GM19438 (cell line): ENCODE measurements at regions not wholly inside any gene's neighbourhood (a gene's known extent, or its start where the extent isn't known, plus 50 kb on each side); places are given as distances from the start of the nearest gene placed in this dataset.
"Not testable (repeated sequence)": the region's sequence is repeated elsewhere in the genome, so short reads cannot be mapped to it uniquely, and the experiment has no call there.

ENCODE experiments used
- ATAC-seq: cut with Tn5 transposase; IDR thresholded peaks from one replicate; pipeline ENCODE4 v1.9.1; 2021; ENCODE audit warnings: low read depth; ENCODE audit not compliant: unreplicated experiment

DNA sequence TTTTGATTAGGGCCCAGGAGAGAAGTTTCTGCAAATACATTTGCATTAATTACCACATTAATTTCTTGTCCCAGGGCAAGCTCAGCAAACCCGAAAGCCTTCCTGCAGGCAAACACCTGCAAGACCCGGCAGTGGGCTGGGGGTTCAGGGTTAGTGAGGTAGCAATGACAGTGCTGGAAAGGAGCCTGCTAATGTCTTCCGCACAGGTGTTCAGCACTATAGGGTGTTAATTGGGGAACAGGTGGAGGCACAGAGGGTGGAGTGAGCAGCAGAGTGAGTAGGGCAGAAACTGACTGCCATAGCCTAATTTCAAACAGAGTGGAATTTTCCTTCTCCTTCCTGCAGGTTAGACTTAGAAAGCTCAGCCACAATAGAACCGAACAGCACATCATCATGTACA lies 50.9 kb upstream of the UBASH3B start:
- no peak for ATAC-seq

- no peak for ATAC-seq
Observed at GRCh38 chr11:122601141-122602125, 54.1 kb upstream of the UBASH3B start.

GRCh38 chr11:122600290-122600689 lies 55.2 kb upstream of the UBASH3B start:
- no peak for ATAC-seq

DNA sequence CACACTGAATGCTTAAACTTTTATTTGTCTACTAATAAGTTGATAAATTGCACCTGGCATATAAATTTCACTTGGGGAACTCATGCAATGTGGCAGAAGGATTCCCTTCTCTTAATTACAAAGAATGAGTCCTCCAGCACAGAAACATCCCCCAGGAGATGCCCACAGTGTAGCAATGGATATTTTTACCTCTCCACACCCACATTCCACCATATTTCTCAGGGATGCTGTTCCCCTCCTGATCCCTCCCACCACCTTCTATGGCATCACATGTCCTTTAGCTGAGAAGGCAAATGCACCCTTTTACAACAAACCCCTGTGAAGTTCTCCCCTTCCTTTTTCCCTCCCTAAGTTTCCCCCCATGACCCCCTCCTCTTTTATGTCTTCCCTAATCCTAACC lies 56.1 kb upstream of the UBASH3B start:
- no peak for ATAC-seq

- no peak for ATAC-seq
Observed at GRCh38 chr11:122598971-122599370, 56.6 kb upstream of the UBASH3B start.

- no peak for ATAC-seq
Observed at GRCh38 chr11:122597511-122597910, 58.0 kb upstream of the UBASH3B start.

DNA sequence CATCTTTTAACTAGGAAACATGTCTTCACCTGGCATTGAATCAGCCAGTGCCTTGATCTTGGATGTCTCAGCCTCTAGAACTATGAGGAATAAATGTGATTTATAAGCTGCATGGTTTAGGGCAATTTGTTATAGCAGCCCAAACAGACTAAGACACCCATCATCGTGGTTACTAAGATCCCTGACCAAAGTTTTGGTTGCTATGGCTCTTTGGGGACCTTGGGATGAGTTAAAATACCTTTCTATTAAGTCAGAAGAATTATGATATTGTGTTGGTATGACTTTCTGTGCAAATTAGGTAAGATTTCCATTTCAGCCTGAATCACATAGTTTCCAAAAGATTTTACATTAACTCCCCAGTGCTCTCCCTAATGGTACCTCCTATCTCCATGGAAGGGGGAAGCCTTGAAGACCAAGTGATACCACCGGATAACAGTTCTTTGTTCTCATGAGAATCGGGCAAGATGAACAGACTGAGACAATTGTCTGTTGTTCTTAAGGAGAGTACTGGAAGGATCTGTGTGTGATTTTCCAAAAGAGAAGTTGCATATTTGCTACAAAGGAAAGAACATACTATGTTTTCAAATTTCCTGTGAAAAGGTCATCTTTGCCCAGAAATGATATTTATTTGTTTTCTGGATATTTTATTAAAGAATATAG lies 60.4 kb upstream of the UBASH3B start:
- no peak for ATAC-seq

DNA sequence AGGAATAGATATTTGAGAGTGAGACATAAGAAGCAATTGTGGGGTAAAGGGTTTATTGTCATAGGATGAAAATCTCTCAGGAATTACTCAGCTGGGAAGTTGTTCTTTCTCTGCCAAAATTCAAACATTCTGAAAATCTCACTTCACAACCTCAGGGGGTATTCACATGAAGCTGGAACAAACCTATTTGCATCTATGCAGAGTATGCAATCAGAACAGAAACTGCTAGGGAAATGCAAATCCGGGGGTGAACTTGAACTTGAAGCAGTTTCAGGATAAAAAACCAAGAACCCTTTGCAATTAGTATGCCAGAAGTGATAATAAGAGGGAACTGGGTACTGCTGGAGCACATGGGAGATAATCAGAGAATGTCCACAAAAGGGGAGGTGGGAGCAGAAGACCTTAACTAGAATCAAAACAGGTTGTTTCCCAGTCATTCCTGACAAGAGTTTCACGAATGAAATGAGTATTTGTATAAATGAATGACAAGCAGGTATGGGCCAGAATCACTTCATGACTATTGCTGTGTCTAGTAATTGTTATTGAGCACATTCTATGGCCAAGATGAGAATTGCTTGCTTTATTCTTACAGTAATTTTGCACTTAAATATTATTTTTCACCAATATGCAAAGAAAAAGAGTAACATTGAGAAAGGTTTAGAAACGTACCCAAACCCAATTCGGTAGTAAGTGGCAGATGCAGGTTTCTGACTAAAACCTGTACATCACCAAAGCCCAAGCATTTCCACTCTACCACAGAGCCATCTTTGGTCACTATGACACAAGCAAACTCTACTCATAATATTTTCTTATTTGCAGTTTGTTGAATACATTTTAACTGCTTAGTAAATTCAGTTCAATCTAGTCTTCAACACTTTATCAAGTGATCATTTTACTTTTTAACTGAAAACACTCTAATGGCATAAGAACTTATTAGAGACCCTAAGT lies 61.8 kb upstream of the UBASH3B start:
- no peak for ATAC-seq

GRCh38 chr11:122592641-122593040 lies 62.9 kb upstream of the UBASH3B start:
- no peak for ATAC-seq

DNA sequence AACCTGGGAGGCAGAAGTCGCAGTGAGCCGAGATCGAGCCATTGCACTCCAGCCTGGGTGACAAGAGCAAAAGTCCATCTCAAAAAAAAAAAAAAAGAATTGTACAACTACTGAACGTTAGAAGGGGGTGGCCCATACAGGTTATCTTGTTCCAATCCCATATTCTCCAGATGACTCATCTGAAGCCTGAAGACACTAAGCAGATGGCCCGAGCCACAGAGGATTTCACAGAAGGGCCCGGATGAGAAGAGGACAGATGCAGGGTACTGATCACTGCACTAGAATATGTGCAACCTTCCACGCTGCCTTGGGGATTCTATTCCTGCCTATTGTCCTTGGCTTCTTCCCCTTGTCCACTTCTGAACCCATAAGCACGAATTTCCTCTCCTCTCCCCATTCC lies 70.9 kb upstream of the UBASH3B start:
- no peak for ATAC-seq

- ATAC-seq: not testable (repeated sequence)
Observed at GRCh38 chr11:122580071-122580470, 75.5 kb upstream of the UBASH3B start.

DNA sequence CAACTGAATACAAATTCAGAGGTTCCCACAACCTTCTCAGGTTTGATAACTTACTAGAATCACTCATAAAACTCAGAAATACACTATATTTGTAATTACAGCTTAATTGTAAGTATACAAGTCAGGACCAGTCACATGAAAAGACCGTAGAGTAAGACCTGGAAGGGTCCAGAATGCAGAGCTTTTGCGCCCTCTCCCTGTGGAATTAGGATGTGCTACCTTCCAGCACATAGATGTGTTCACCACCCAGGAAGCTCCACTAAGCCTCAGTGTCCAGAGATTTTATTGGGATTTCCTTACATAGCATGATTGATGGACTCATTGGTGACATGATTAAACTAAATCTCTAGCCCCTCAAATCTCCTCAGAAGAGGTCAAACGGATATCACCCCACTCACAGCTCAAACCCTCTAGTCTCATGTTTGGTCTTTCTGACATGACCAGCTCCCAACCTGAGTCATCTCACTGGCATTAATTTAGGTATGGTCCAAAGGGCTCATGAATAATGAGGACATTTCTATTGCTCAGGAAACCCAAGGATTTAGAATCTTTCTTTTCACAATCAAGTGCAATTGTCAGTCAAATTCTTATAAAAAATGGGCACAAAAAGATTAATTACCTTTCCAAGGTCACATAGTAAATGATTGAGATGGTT lies 77.2 kb upstream of the UBASH3B start:
- ATAC-seq: no peak

- ATAC-seq: no peak
Observed at GRCh38 chr11:122572592-122572991, 82.9 kb upstream of the UBASH3B start.

DNA sequence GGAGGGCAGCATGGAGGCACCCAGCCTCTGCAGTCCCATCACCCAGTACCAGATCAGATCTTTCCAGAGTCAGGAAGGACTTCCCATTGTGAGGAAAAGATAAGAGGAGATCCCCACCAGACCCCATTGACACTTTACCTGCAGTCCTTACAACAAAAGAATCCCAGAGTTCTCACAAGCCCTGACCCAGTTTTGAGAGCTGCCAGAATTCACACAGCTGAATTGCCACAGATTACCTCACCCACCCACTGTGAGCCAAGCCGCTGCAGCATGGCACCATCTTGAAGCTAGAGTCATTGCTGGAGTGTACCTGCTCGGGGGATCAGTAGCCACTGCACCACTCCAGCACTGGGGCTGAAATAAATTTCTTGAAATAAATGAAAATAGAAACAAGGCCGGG lies 91.8 kb upstream of the UBASH3B start:
- no peak for ATAC-seq

GRCh38 chr11:122559734-122560382 lies 95.7 kb upstream of the UBASH3B start:
- no peak for ATAC-seq

- not testable (repeated sequence) for ATAC-seq
Observed at GRCh38 chr11:122559218-122559617, 96.3 kb upstream of the UBASH3B start.

GRCh38 chr11:122557163-122557562 lies 98.4 kb upstream of the UBASH3B start:
- not testable (repeated sequence) for ATAC-seq

GRCh38 chr11:122556605-122557004 lies 98.9 kb upstream of the UBASH3B start:
- ATAC-seq: no peak

- ATAC-seq: no peak
Observed at GRCh38 chr11:122538060-122538459, 117.5 kb upstream of the UBASH3B start.

DNA sequence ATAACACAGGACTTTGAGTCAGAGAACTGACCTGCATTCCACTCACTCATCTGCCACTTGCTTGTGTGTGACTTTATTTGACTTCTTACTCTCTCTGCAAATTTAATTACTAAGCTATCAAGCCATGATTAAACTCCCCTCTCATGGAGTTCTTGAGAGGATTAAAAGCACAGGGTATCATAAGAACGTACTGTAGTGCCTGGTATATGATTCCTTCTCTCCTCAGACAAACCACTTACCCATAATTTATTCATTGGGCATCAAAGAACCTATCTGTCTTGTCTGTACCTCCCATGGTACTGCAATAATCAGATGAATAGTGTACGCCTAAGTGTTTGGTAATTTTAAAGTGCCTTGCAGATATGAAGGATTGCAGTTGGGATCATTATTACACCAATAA lies 130.6 kb upstream of the UBASH3B start:
- ATAC-seq: no peak
